GM10248 (cell line): ENCODE measurements at regions not wholly inside any gene's neighbourhood (a gene's known extent, or its start where the extent isn't known, plus 50 kb on each side); places are given as distances from the start of the nearest gene placed in this dataset.

Source experiments
- CTCF ChIA-PET: fragments of 300-600 bp; sonication (Branson Sonifier 250); formaldehyde crosslinking; extraction: SDS; loops from one replicate; lab custom pipeline; 2021; ENCODE audit warnings: antibody characterized with exemption; lab: Yijun Ruan, JAX
- POLR2A ChIA-PET: fragments of 350-650 bp; sonication (Branson Sonifier 250); formaldehyde crosslinking; extraction: SDS; loops from one replicate; lab custom pipeline; 2020; ENCODE audit warnings: antibody characterized with exemption; lab: Yijun Ruan, JAX
- DNase-seq: peaks from one replicate; pipeline ENCODE4 v3.0.0; 2012; ENCODE audit errors: extremely low spot score
- CTCF ChIP-seq: IDR thresholded peaks from 2 replicates; pipeline ENCODE4 v1.5.1; 2012; ENCODE audit warnings: mild to moderate bottlenecking, low read depth; ENCODE audit errors: extremely low read depth, missing control alignments, control extremely low read depth

GRCh38 chr18:50444539-50444938 is 69.7 kb downstream of the SKA1 start:
- TF ChIP-seq CTCF = no peak
- ChIA-PET CTCF (interaction anchor here (1.2 to 1.3 kb wide), 2 partner anchors 10 to 16 kb away, joined by 3 read pairs; no protein-coding TSS in a partner anchor), POLR2A (no interaction called here)
- no peak for DNase-seq

GRCh38 chr18:50446629-50447028 is 71.8 kb downstream of the SKA1 start:
- DNase-seq = no peak
- TF ChIP-seq CTCF = no peak
- ChIA-PET POLR2A (no interaction called here), CTCF (no interaction called here)

- CTCF ChIA-PET = interaction anchor here (1.4 to 2.1 kb wide), 2 partner anchors 12 to 18 kb away, joined by 3 to 11 read pairs; no protein-coding TSS in a partner anchor
- POLR2A ChIA-PET = no interaction called here
Measured at GRCh38 chr18:50447102-50447741, 72.4 kb downstream of the SKA1 start.

GRCh38 chr18:50447952-50448351 is 73.1 kb downstream of the SKA1 start:
- no peak for DNase-seq
- POLR2A ChIA-PET = no interaction called here
- no peak for TF ChIP-seq CTCF
- CTCF ChIA-PET = interaction anchor here (1.4 to 2.1 kb wide), 2 partner anchors 11 to 19 kb away, joined by 3 to 11 read pairs; no protein-coding TSS in a partner anchor

More at GRCh38 chr18:50447102-50447741, 72.4 kb downstream of the SKA1 start:
- no peak for DNase-seq
- TF ChIP-seq CTCF = no peak

- ChIA-PET POLR2A (no interaction called here), CTCF (interaction anchor here (1.0 to 3.8 kb wide), 2 partner anchors 12 to 23 kb away, joined by 3 to 14 read pairs; no protein-coding TSS in a partner anchor)
- TF ChIP-seq CTCF = no peak
- DNase-seq = no peak
Measured at GRCh38 chr18:50451100-50451842, 76.4 kb downstream of the SKA1 start.

GRCh38 chr18:50453014-50453680 is 78.3 kb downstream of the SKA1 start:
- no peak for DNase-seq
- no peak for TF ChIP-seq CTCF
- POLR2A ChIA-PET = no interaction called here
- CTCF ChIA-PET = interaction anchor here (3.8 kb wide), 1 partner anchor 25 kb away, joined by 14 read pairs; no protein-coding TSS in a partner anchor
